ENCODE measurements at regions not wholly inside any gene's neighbourhood (a gene's known extent, or its start where the extent isn't known, plus 50 kb on each side); places are given as distances from the start of the nearest gene placed in this dataset.

DNA sequence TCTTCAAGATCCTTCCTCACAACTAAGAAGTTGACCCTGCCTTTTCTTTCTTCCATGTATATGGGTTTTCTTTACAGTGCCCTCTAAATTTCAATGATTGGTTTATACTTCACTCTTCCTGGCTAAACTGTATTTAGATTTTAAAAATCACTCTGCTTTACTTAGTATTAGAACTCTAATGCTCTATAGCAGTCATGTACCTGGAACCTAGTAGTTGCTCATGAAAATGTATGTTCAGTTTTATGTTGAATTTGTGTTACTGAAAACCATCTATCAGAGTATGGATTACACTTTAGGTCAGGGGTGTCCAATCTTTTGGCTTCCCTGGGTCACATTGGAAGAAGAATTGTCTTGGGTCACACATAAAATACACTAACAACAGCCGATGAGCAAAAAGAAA is 1024.3 kb downstream of the NR2F1-AS1 start:
- TF ChIP-seq, protein P1, sequence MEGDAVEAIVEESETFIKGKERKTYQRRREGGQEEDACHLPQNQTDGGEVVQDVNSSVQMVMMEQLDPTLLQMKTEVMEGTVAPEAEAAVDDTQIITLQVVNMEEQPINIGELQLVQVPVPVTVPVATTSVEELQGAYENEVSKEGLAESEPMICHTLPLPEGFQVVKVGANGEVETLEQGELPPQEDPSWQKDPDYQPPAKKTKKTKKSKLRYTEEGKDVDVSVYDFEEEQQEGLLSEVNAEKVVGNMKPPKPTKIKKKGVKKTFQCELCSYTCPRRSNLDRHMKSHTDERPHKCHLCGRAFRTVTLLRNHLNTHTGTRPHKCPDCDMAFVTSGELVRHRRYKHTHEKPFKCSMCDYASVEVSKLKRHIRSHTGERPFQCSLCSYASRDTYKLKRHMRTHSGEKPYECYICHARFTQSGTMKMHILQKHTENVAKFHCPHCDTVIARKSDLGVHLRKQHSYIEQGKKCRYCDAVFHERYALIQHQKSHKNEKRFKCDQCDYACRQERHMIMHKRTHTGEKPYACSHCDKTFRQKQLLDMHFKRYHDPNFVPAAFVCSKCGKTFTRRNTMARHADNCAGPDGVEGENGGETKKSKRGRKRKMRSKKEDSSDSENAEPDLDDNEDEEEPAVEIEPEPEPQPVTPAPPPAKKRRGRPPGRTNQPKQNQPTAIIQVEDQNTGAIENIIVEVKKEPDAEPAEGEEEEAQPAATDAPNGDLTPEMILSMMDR (IDR thresholded peaks at IDR 0.05; ENCODE audit: partially characterized antibody, unreplicated experiment) = no peak
- Mint-ChIP-seq H3K9me3 (ENCODE audit: unreplicated experiment) (no peaks in the 10 kb centered on the region), H3K36me3 (ENCODE audit: unreplicated experiment) (no peaks in the 10 kb centered on the region), H3K4me3 (ENCODE audit: unreplicated experiment) (no peak overlapping the region), H3K27ac (ENCODE audit: unreplicated experiment) (no peak overlapping the region), H3K4me1 (ENCODE audit: low read depth, unreplicated experiment) (no peaks in the 10 kb centered on the region), H3K27me3 (ENCODE audit: unreplicated experiment) (no peaks in the 10 kb centered on the region)
- no peak for DNase-seq

DNA sequence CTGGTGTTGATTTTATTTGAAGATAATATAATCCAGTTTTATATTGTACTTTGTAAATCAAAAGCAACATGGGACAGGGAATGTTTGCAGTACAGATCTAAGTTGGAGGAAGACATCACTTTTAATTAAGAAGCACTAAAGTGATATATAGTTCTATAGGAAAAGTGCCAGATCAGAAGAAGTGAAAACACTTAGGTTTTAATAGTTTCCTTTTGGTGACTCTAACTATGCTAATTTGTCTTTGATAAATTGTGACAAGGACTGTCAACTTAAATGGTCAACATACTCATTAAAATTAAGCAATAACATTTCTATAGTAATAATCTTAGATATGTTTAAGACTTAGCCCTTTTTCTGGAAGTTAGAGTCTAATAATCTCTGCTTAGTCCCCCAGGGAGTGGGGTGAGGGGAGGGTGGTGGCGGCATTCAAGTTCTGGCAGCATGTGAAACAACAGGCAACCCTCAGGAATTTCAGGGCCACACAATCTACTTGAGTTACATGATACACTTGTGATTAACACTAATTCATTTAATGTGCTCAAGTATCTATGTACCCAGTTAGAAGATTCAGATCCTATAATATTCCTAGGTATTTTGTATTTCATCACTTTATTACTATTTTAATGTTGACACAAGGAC is 1026.5 kb downstream of the NR2F1-AS1 start:
- TF ChIP-seq, protein P1 (IDR thresholded peaks at IDR 0.05; ENCODE audit: partially characterized antibody, unreplicated experiment) = no peak
- Mint-ChIP-seq H3K36me3 (ENCODE audit: unreplicated experiment) (no peaks in the 10 kb centered on the region), H3K4me1 (ENCODE audit: low read depth, unreplicated experiment) (no peaks in the 10 kb centered on the region), H3K27me3 (ENCODE audit: unreplicated experiment) (no peaks in the 10 kb centered on the region), H3K4me3 (ENCODE audit: unreplicated experiment) (no peak overlapping the region), H3K27ac (ENCODE audit: unreplicated experiment) (no peak overlapping the region), H3K9me3 (ENCODE audit: unreplicated experiment) (no peaks in the 10 kb centered on the region)
- DNase-seq = no peak

GRCh38 chr5:92553326-92553725 is 1027.7 kb downstream of the NR2F1-AS1 start:
- Mint-ChIP-seq H3K27me3 (ENCODE audit: unreplicated experiment) (no peaks in the 10 kb centered on the region), H3K27ac (ENCODE audit: unreplicated experiment) (no peak overlapping the region), H3K36me3 (ENCODE audit: unreplicated experiment) (no peaks in the 10 kb centered on the region), H3K9me3 (ENCODE audit: unreplicated experiment) (no peaks in the 10 kb centered on the region), H3K4me3 (ENCODE audit: unreplicated experiment) (no peak overlapping the region), H3K4me1 (ENCODE audit: low read depth, unreplicated experiment) (no peaks in the 10 kb centered on the region)
- no peak for DNase-seq
- TF ChIP-seq, protein P1 (IDR thresholded peaks at IDR 0.05; ENCODE audit: partially characterized antibody, unreplicated experiment) = no peak

DNA sequence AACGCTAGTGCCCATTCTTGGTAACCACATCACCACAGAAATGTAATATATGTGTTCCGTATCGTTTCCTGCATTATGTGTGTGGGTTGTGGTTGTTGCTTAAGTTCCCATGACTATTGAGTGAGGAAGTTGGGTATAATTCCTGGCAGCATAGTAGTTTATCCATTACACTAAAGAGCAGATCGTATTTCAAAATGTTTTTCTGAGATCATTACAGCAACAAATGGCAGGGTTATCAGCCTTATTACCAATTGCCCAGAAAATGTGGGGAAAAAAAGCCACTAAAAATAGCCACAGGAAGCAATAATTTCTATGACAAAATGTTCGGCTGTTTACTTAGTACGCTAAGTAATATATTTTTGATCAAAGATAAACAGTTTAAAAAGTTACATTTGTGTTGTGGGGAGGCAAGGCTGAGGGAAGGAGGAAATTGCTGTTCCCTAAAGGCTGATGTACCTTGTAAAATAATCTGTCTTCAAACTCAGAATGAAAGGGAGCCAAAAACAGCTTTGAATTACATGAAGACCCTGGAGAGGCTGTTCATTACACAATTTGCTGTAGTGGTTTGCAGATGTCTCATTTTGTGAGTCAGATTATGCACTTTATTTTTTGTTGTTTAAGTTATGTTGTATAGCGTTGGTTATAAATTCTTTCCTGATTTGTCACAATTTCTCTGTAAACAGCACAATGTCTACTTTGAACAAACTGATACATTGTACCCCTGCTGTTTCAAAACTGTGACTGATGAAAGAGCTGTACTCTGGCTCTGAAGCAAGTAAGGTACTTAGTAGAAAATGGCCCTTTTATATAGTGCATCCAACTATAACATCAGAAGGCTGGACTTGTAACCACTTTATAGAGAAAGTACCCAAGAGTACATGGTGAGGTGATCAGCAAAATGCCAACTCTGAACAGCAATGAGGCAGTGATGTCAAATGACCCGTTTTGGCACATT is 1028.5 kb downstream of the NR2F1-AS1 start:
- DNase-seq = no peak
- Mint-ChIP-seq H3K36me3 (ENCODE audit: unreplicated experiment) (no peaks in the 10 kb centered on the region), H3K4me1 (ENCODE audit: low read depth, unreplicated experiment) (no peaks in the 10 kb centered on the region), H3K27ac (ENCODE audit: unreplicated experiment) (no peak overlapping the region), H3K9me3 (ENCODE audit: unreplicated experiment) (no peaks in the 10 kb centered on the region), H3K4me3 (ENCODE audit: unreplicated experiment) (no peak overlapping the region), H3K27me3 (ENCODE audit: unreplicated experiment) (no peaks in the 10 kb centered on the region)
- TF ChIP-seq, protein P1 (IDR thresholded peaks at IDR 0.05; ENCODE audit: partially characterized antibody, unreplicated experiment) = no peak

DNA sequence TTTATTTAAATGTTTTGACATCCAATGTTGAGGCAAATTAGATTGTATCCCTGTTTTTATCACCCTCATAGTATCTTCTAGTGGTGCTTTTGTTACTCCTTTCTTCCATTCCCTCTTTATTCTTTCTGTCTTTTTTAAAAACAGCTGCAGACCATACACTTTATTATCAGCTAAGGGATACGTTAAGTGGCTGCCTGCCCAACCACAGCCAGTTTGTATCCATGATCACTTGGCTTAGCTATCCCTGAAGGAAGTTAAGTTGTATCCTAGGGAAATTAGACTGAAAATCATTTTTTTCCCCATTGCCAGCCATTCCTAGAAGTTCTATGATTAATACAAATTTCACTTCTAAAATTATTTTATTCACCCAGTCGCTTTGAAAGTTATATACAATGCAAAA is 1032.7 kb downstream of the NR2F1-AS1 start:
- Mint-ChIP-seq H3K4me1 (ENCODE audit: low read depth, unreplicated experiment) (no peaks in the 10 kb centered on the region), H3K9me3 (ENCODE audit: unreplicated experiment) (no peaks in the 10 kb centered on the region), H3K36me3 (ENCODE audit: unreplicated experiment) (no peaks in the 10 kb centered on the region), H3K27ac (ENCODE audit: unreplicated experiment) (no peak overlapping the region), H3K27me3 (ENCODE audit: unreplicated experiment) (no peaks in the 10 kb centered on the region), H3K4me3 (ENCODE audit: unreplicated experiment) (no peak overlapping the region)
- TF ChIP-seq, protein P1 (IDR thresholded peaks at IDR 0.05; ENCODE audit: partially characterized antibody, unreplicated experiment) = no peak
- no peak for DNase-seq

Data from glutamatergic neuron (in vitro differentiated cells).